HG03378 (cell line): ENCODE measurements at regions not wholly inside any gene's neighbourhood (a gene's known extent, or its start where the extent isn't known, plus 50 kb on each side); places are given as distances from the start of the nearest gene placed in this dataset.

Experiments used
- ATAC-seq: cut with Tn5 transposase; IDR thresholded peaks from one replicate; pipeline ENCODE4 v1.9.1; 2021; ENCODE audit warnings: mild to moderate bottlenecking, moderate library complexity; ENCODE audit not compliant: unreplicated experiment

- ATAC-seq, result no peak
These were observed 68.0 kb upstream of the ALDH1A1 start for GRCh38 chr9:73020877-73021276.

GRCh38 chr9:73014011-73014410 is 61.2 kb upstream of the ALDH1A1 start:
- ATAC-seq, result no peak

- ATAC-seq, result no peak
These were observed 59.1 kb upstream of the ALDH1A1 start for GRCh38 chr9:73011956-73012355.

- ATAC-seq, result no peak
These were observed 58.4 kb upstream of the ALDH1A1 start for GRCh38 chr9:73011181-73011750.

GRCh38 chr9:73009649-73010288 is 56.9 kb upstream of the ALDH1A1 start:
- ATAC-seq, result no peak

- no peak for ATAC-seq
These were observed 55.3 kb upstream of the ALDH1A1 start for GRCh38 chr9:73007966-73008672.

GRCh38 chr9:73006986-73007385 is 54.1 kb upstream of the ALDH1A1 start:
- ATAC-seq, result no peak
